ENCODE measurements at regions not wholly inside any gene's neighbourhood (a gene's known extent, or its start where the extent isn't known, plus 50 kb on each side); places are given as distances from the start of the nearest gene placed in this dataset.

- no peak for TF ChIP-seq EZH2 (IDR thresholded peaks at IDR 0.05; ENCODE audit: insufficient read depth, poor library complexity, severe bottlenecking)
- TF ChIP-seq EZH2phosphoT487 (IDR thresholded peaks at IDR 0.05; ENCODE audit: insufficient read depth, low read depth), result no peak
These were observed 865.1 kb downstream of the CDH18 start for GRCh38 chr5:19122923-19123322.
